ENCODE measurements at regions not wholly inside any gene's neighbourhood (a gene's known extent, or its start where the extent isn't known, plus 50 kb on each side); places are given as distances from the start of the nearest gene placed in this dataset.

GRCh38 chr4:111675746-111676145 is 469.5 kb upstream of the FAM241A start:
- DNase-seq (ENCODE audit: low read depth, low spot score): no peak
- TF ChIP-seq ZNF274 (IDR thresholded peaks at IDR 0.05; ENCODE audit: low read depth, low read length) (no peak), SUZ12 (IDR thresholded peaks at IDR 0.05; ENCODE audit: extremely low read depth, insufficient read depth, insufficient read length) (no peak), YY1 (IDR thresholded peaks at IDR 0.05; ENCODE audit: insufficient read depth, insufficient read length) (no peak)
- H3K27me3 ChIP-seq (ENCODE audit: insufficient read depth, insufficient read length): no peaks in the 10 kb centered on the region
- no peak overlapping the region for H3K9ac ChIP-seq (ENCODE audit: insufficient read length, low read depth)
- H3K36me3 ChIP-seq (ENCODE audit: insufficient read depth, insufficient read length, low read length): no peaks in the 10 kb centered on the region
- H3K4me1 ChIP-seq (ENCODE audit: insufficient read depth, insufficient read length): no peaks in the 10 kb centered on the region
- no peaks in the 10 kb centered on the region for H3K9me3 ChIP-seq (ENCODE audit: insufficient read depth, low read length)
- H3K4me3 ChIP-seq (ENCODE audit: insufficient read length, low read depth): no peak overlapping the region

GRCh38 chr4:111676533-111676932 is 468.7 kb upstream of the FAM241A start:
- no peaks in the 10 kb centered on the region for H3K4me1 ChIP-seq (ENCODE audit: insufficient read depth, insufficient read length)
- no peaks in the 10 kb centered on the region for H3K9me3 ChIP-seq (ENCODE audit: insufficient read depth, low read length)
- H3K9ac ChIP-seq (ENCODE audit: insufficient read length, low read depth): no peak overlapping the region

GRCh38 chr4:111678479-111678878 is 466.8 kb upstream of the FAM241A start:
- Histone ChIP-seq H3K4me3 (ENCODE audit: insufficient read length, low read depth) (no peak overlapping the region), H3K36me3 (ENCODE audit: insufficient read depth, insufficient read length, low read length) (no peaks in the 10 kb centered on the region), H3K9me3 (ENCODE audit: insufficient read depth, low read length) (no peaks in the 10 kb centered on the region), H3K4me1 (ENCODE audit: insufficient read depth, insufficient read length) (no peaks in the 10 kb centered on the region), H3K9ac (ENCODE audit: insufficient read length, low read depth) (no peak overlapping the region), H3K27me3 (ENCODE audit: insufficient read depth, insufficient read length) (no peaks in the 10 kb centered on the region)
- TF ChIP-seq YY1 (IDR thresholded peaks at IDR 0.05; ENCODE audit: insufficient read depth, insufficient read length): no peak
- no peak for TF ChIP-seq SUZ12 (IDR thresholded peaks at IDR 0.05; ENCODE audit: extremely low read depth, insufficient read depth, insufficient read length)
- TF ChIP-seq ZNF274 (IDR thresholded peaks at IDR 0.05; ENCODE audit: low read depth, low read length): no peak
- no peak for DNase-seq (ENCODE audit: low read depth, low spot score)

More at GRCh38 chr4:111676533-111676932, 468.7 kb upstream of the FAM241A start:
- Histone ChIP-seq H3K36me3 (ENCODE audit: insufficient read depth, insufficient read length, low read length) (no peaks in the 10 kb centered on the region), H3K27me3 (ENCODE audit: insufficient read depth, insufficient read length) (no peaks in the 10 kb centered on the region), H3K4me3 (ENCODE audit: insufficient read length, low read depth) (no peak overlapping the region)
- TF ChIP-seq YY1 (IDR thresholded peaks at IDR 0.05; ENCODE audit: insufficient read depth, insufficient read length) (no peak), SUZ12 (IDR thresholded peaks at IDR 0.05; ENCODE audit: extremely low read depth, insufficient read depth, insufficient read length) (no peak), ZNF274 (IDR thresholded peaks at IDR 0.05; ENCODE audit: low read depth, low read length) (no peak)
- DNase-seq (ENCODE audit: low read depth, low spot score): no peak

GRCh38 chr4:111678908-111679307 is 466.3 kb upstream of the FAM241A start:
- no peaks in the 10 kb centered on the region for H3K27me3 ChIP-seq (ENCODE audit: insufficient read depth, insufficient read length)
- H3K9ac ChIP-seq (ENCODE audit: insufficient read length, low read depth): no peak overlapping the region
- no peaks in the 10 kb centered on the region for H3K4me1 ChIP-seq (ENCODE audit: insufficient read depth, insufficient read length)
- H3K9me3 ChIP-seq (ENCODE audit: insufficient read depth, low read length): no peaks in the 10 kb centered on the region
- TF ChIP-seq ZNF274 (IDR thresholded peaks at IDR 0.05; ENCODE audit: low read depth, low read length) (no peak), SUZ12 (IDR thresholded peaks at IDR 0.05; ENCODE audit: extremely low read depth, insufficient read depth, insufficient read length) (no peak), YY1 (IDR thresholded peaks at IDR 0.05; ENCODE audit: insufficient read depth, insufficient read length) (no peak)
- no peak overlapping the region for H3K4me3 ChIP-seq (ENCODE audit: insufficient read length, low read depth)
- no peak for DNase-seq (ENCODE audit: low read depth, low spot score)
- no peaks in the 10 kb centered on the region for H3K36me3 ChIP-seq (ENCODE audit: insufficient read depth, insufficient read length, low read length)

- H3K36me3 ChIP-seq (ENCODE audit: insufficient read depth, insufficient read length, low read length): no peaks in the 10 kb centered on the region
- TF ChIP-seq ZNF274 (IDR thresholded peaks at IDR 0.05; ENCODE audit: low read depth, low read length) (no peak), YY1 (IDR thresholded peaks at IDR 0.05; ENCODE audit: insufficient read depth, insufficient read length) (no peak), SUZ12 (IDR thresholded peaks at IDR 0.05; ENCODE audit: extremely low read depth, insufficient read depth, insufficient read length) (no peak)
- H3K9me3 ChIP-seq (ENCODE audit: insufficient read depth, low read length): no peaks in the 10 kb centered on the region
These were observed 464.0 kb upstream of the FAM241A start for GRCh38 chr4:111681270-111681669.

GRCh38 chr4:111681751-111682150 is 463.5 kb upstream of the FAM241A start:
- Histone ChIP-seq H3K4me1 (ENCODE audit: insufficient read depth, insufficient read length) (no peaks in the 10 kb centered on the region), H3K9ac (ENCODE audit: insufficient read length, low read depth) (no peak overlapping the region), H3K27me3 (ENCODE audit: insufficient read depth, insufficient read length) (no peaks in the 10 kb centered on the region), H3K4me3 (ENCODE audit: insufficient read length, low read depth) (no peak overlapping the region), H3K36me3 (ENCODE audit: insufficient read depth, insufficient read length, low read length) (no peaks in the 10 kb centered on the region), H3K9me3 (ENCODE audit: insufficient read depth, low read length) (no peaks in the 10 kb centered on the region)
- no peak for DNase-seq (ENCODE audit: low read depth, low spot score)
- no peak for TF ChIP-seq ZNF274 (IDR thresholded peaks at IDR 0.05; ENCODE audit: low read depth, low read length)
- no peak for TF ChIP-seq YY1 (IDR thresholded peaks at IDR 0.05; ENCODE audit: insufficient read depth, insufficient read length)
- TF ChIP-seq SUZ12 (IDR thresholded peaks at IDR 0.05; ENCODE audit: extremely low read depth, insufficient read depth, insufficient read length): no peak

More at GRCh38 chr4:111681270-111681669, 464.0 kb upstream of the FAM241A start:
- no peak overlapping the region for H3K4me3 ChIP-seq (ENCODE audit: insufficient read length, low read depth)
- H3K9ac ChIP-seq (ENCODE audit: insufficient read length, low read depth): no peak overlapping the region
- DNase-seq (ENCODE audit: low read depth, low spot score): no peak
- no peaks in the 10 kb centered on the region for H3K27me3 ChIP-seq (ENCODE audit: insufficient read depth, insufficient read length)
- no peaks in the 10 kb centered on the region for H3K4me1 ChIP-seq (ENCODE audit: insufficient read depth, insufficient read length)

- Histone ChIP-seq H3K27me3 (ENCODE audit: insufficient read depth, insufficient read length) (no peaks in the 10 kb centered on the region), H3K36me3 (ENCODE audit: insufficient read depth, insufficient read length, low read length) (no peaks in the 10 kb centered on the region), H3K4me3 (ENCODE audit: insufficient read length, low read depth) (no peak overlapping the region), H3K9me3 (ENCODE audit: insufficient read depth, low read length) (no peaks in the 10 kb centered on the region), H3K9ac (ENCODE audit: insufficient read length, low read depth) (no peak overlapping the region), H3K4me1 (ENCODE audit: insufficient read depth, insufficient read length) (no peaks in the 10 kb centered on the region)
- TF ChIP-seq ZNF274 (IDR thresholded peaks at IDR 0.05; ENCODE audit: low read depth, low read length) (no peak), YY1 (IDR thresholded peaks at IDR 0.05; ENCODE audit: insufficient read depth, insufficient read length) (no peak)
- DNase-seq (ENCODE audit: low read depth, low spot score): no peak
These were observed 460.0 kb upstream of the FAM241A start for GRCh38 chr4:111685205-111685604.

All from NT2/D1 (cell line).